H1 (cell line): ENCODE measurements at regions not wholly inside any gene's neighbourhood (a gene's known extent, or its start where the extent isn't known, plus 50 kb on each side); places are given as distances from the start of the nearest gene placed in this dataset.

Experiments used
- CTCF ChIA-PET: fragments of 300-600 bp; sonication (Branson Sonifier 250); formaldehyde crosslinking; loops from one replicate; lab custom pipeline; 2021; ENCODE audit not compliant: partially characterized antibody; lab: Charles Lee
- POLR2A ChIA-PET: fragments of 300-600 bp; sonication (Branson Sonifier 250); formaldehyde crosslinking; loops from one replicate; lab custom pipeline; 2021; ENCODE audit warnings: inconsistent platforms; ENCODE audit not compliant: partially characterized antibody; lab: Charles Lee
- DNase-seq, 2 experiments: peaks; one replicate each; pipeline versions ENCODE4 v3.0.0 to v3.0.0-alpha.2; 2010 to 2022; ENCODE audit warnings: low spot score in 2 of 2, low read depth in 1 of 2, mixed read lengths in 1 of 2
- FAIRE-seq: peaks from 2 replicates; lab custom pipeline; 2011; peaks lifted over from hg19 to GRCh38; lab: Jason Lieb, UNC
- H2AFZ ChIP-seq: 2 replicates; pipeline ENCODE4 v1.8.1; 2012; ENCODE audit warnings: low read length, inconsistent platforms
- H2AK5ac ChIP-seq: 2 replicates; pipeline ENCODE4 v1.6.1; 2013; ENCODE audit warnings: low read depth, low read length
- H2BK120ac ChIP-seq: replicated peaks from 2 replicates; pipeline ENCODE3; 2013; ENCODE audit warnings: low read depth, low read length, inconsistent platforms
- H2BK12ac ChIP-seq: 2 replicates; pipeline ENCODE4 v1.6.1; 2013; ENCODE audit warnings: low read depth, low read length
- H2BK15ac ChIP-seq: 2 replicates; pipeline ENCODE4 v1.6.1; 2013; ENCODE audit warnings: low read length
- H2BK20ac ChIP-seq: 2 replicates; pipeline ENCODE4 v1.6.1; 2013; ENCODE audit warnings: low read length
- H2BK5ac ChIP-seq: 2 replicates; pipeline ENCODE4 v1.6.1; 2013; ENCODE audit warnings: low read depth, low read length
- H3K14ac ChIP-seq: 2 replicates; pipeline ENCODE4 v1.6.1; 2013; ENCODE audit warnings: inconsistent platforms; ENCODE audit not compliant: insufficient read length
- H3K18ac ChIP-seq: 2 replicates; pipeline ENCODE4 v1.6.1; 2013; ENCODE audit warnings: low read length; ENCODE audit errors: extremely low read depth
- H3K23ac ChIP-seq: 2 replicates; pipeline ENCODE4 v1.6.1; 2013; ENCODE audit warnings: inconsistent platforms; ENCODE audit not compliant: insufficient read length
- H3K23me2 ChIP-seq: 2 replicates; pipeline ENCODE4 v1.6.1; 2013; ENCODE audit warnings: low read depth, low read length
- H3K27ac ChIP-seq: 2 replicates; pipeline ENCODE4 v1.6.1; 2011; ENCODE audit warnings: low read depth, low read length, inconsistent platforms
- H3K27me3 ChIP-seq, 4 experiments: replicated peaks in 1 of 4; 1 replicate in 1 of 4; 2 replicates in 3 of 4; pipeline versions ENCODE4 v1.6.1 to v1.8.1; 2011 to 2013; ENCODE audit warnings: low read length in 3 of 4, mild to moderate bottlenecking in 3 of 4, inconsistent platforms in 2 of 4, mixed read lengths in 2 of 4, moderate library complexity in 1 of 4; ENCODE audit not compliant: control insufficient read depth in 3 of 4, insufficient read depth in 3 of 4; ENCODE audit errors: extremely low read depth in 1 of 4
- H3K36me3 ChIP-seq, 4 experiments: 2 replicates each; pipeline versions ENCODE4 v1.6.1 to v1.8.1; 2011 to 2013; ENCODE audit warnings: mild to moderate bottlenecking in 4 of 4, low read length in 3 of 4, moderate library complexity in 2 of 4, control low read depth in 1 of 4, inconsistent platforms in 1 of 4; ENCODE audit not compliant: insufficient read depth in 4 of 4, control insufficient read depth in 2 of 4
- H3K4ac ChIP-seq: replicated peaks from 2 replicates; pipeline ENCODE3; 2013; ENCODE audit warnings: low read length, low read depth, mixed read lengths, inconsistent platforms; ENCODE audit not compliant: insufficient read length
- H3K4me1 ChIP-seq, 4 experiments: replicated peaks in 1 of 4; 1 replicate in 1 of 4; 2 replicates in 3 of 4; pipeline versions ENCODE4 v1.6.1 to v1.8.1; 2011 to 2013; ENCODE audit warnings: low read length in 3 of 4, inconsistent platforms in 2 of 4, mixed read lengths in 1 of 4; ENCODE audit not compliant: insufficient read depth in 4 of 4, control insufficient read depth in 3 of 4
- H3K4me2 ChIP-seq, 2 experiments: 2 replicates each; pipeline versions ENCODE4 v1.6.1 to v1.8.1; 2011 to 2013; ENCODE audit warnings: low read depth in 2 of 2, low read length in 2 of 2, control low read depth in 1 of 2, inconsistent platforms in 1 of 2, mild to moderate bottlenecking in 1 of 2; ENCODE audit not compliant: insufficient read depth in 1 of 2
- H3K4me3 ChIP-seq, 4 experiments: fragments of 200-600, 300-600 bp in 1 of 4; sonication (generic), shearing (Covaris generic), sonication (Bioruptor Twin) in 1 of 4; 2 replicates each; pipeline versions ENCODE4 v1.5.1 to v1.8.1; 2011 to 2016; ENCODE audit warnings: low read length in 4 of 4, low read depth in 3 of 4, control low read depth in 2 of 4, inconsistent platforms in 2 of 4, mild to moderate bottlenecking in 2 of 4, mixed read lengths in 1 of 4, moderate library complexity in 1 of 4; ENCODE audit not compliant: insufficient read depth in 2 of 4; ENCODE audit errors: extremely low read depth in 1 of 4
- H3K56ac ChIP-seq: replicated peaks from 2 replicates; pipeline ENCODE3; 2013; ENCODE audit warnings: low read depth, mild to moderate bottlenecking, mixed read lengths, low read length, inconsistent platforms; ENCODE audit not compliant: insufficient read length
- H3K79me1 ChIP-seq: 2 replicates; pipeline ENCODE4 v1.6.1; 2013; ENCODE audit warnings: low read depth, low read length, control low read depth
- H3K79me2 ChIP-seq, 2 experiments: 2 replicates each; pipeline versions ENCODE4 v1.6.1 to v1.8.1; 2012 to 2013; ENCODE audit warnings: low read length in 2 of 2, mild to moderate bottlenecking in 2 of 2, inconsistent platforms in 1 of 2; ENCODE audit not compliant: insufficient read depth in 2 of 2, control insufficient read depth in 1 of 2
- H3K9ac ChIP-seq, 4 experiments: replicated peaks in 1 of 4; 1 replicate in 1 of 4; 2 replicates in 3 of 4; pipeline versions ENCODE4 v1.6.1 to v1.8.1; 2011 to 2013; ENCODE audit warnings: low read depth in 3 of 4, low read length in 3 of 4, control low read depth in 2 of 4, mild to moderate bottlenecking in 2 of 4, moderate library complexity in 2 of 4, inconsistent platforms in 1 of 4; ENCODE audit errors: extremely low read depth in 1 of 4
- H3K9me3 ChIP-seq, 2 experiments: 2 replicates each; pipeline versions ENCODE4 v1.6.1 to v1.8.1; 2012 to 2013; ENCODE audit warnings: mild to moderate bottlenecking in 2 of 2, moderate library complexity in 2 of 2, control low read depth in 1 of 2, inconsistent platforms in 1 of 2, low read depth in 1 of 2, low read length in 1 of 2, mixed read lengths in 1 of 2; ENCODE audit not compliant: insufficient read depth in 2 of 2
- H4K20me1 ChIP-seq, 2 experiments: replicated peaks in 1 of 2; 2 replicates each; pipeline versions ENCODE3 to v1.8.1; 2011 to 2013; ENCODE audit warnings: inconsistent platforms in 2 of 2, low read length in 2 of 2, mild to moderate bottlenecking in 1 of 2; ENCODE audit not compliant: insufficient read depth in 2 of 2, control insufficient read depth in 1 of 2
- H4K5ac ChIP-seq: 2 replicates; pipeline ENCODE4 v1.6.1; 2013; ENCODE audit warnings: low read length, low read depth, mixed read lengths, inconsistent platforms; ENCODE audit not compliant: insufficient read length
- H4K8ac ChIP-seq: 2 replicates; pipeline ENCODE4 v1.8.0; 2013; ENCODE audit warnings: mild to moderate bottlenecking, moderate library complexity, low read length, inconsistent platforms; ENCODE audit not compliant: insufficient read depth; ENCODE audit errors: extremely low read depth
- H4K91ac ChIP-seq: replicated peaks from 2 replicates; pipeline ENCODE3; 2013; ENCODE audit warnings: low read length, mixed read lengths, inconsistent platforms; ENCODE audit not compliant: insufficient read length
- CBX8 ChIP-seq: fragments of 300-800, 300-1000 bp; sonication (generic); IDR thresholded peaks from 2 replicates; pipeline ENCODE4 v1.7.1; 2016; ENCODE audit warnings: low read depth, low read length, borderline replicate concordance
- SIX5 ChIP-seq: IDR thresholded peaks from 2 replicates; pipeline ENCODE4 v1.6.1; 2011; ENCODE audit warnings: mild to moderate bottlenecking, low read depth, low read length
- SRF ChIP-seq: IDR thresholded peaks from 2 replicates; pipeline ENCODE4 v1.6.1; 2011; ENCODE audit warnings: mild to moderate bottlenecking, low read depth, low read length, moderate library complexity
- WGBS, 2 experiments: shearing (Covaris generic) in 1 of 2; methylation state at CpG; one replicate each; pipeline versions ENCODE4 v1.1.6 to v1.1.7; 2013 to 2015; ENCODE audit warnings: low lambda C conversion rate in 2 of 2, mixed read lengths in 2 of 2, inconsistent platforms in 1 of 2, low coverage in 1 of 2, missing lambda C conversion rate in 1 of 2; ENCODE audit not compliant: insufficient replicate concordance in 2 of 2, insufficient coverage in 1 of 2, insufficient read length in 1 of 2; ENCODE audit errors: extremely low coverage in 1 of 2, missing lambda C conversion rate in 1 of 2; 5-methylcytosine and 5-hydroxymethylcytosine counted together

GRCh38 chr10:78539247-78539766 lies 505.6 kb downstream of the RPS24 start:
- FAIRE-seq (no peak), DNase-seq (no peak)
- no peaks in the 10 kb centered on the region for H3K79me2 ChIP-seq
- H2BK15ac ChIP-seq = no peak overlapping the region; the same call in 1 of the 2 replicates
- H4K8ac ChIP-seq = no peak overlapping the region
- no peak overlapping the region for H2BK5ac ChIP-seq
- no peaks in the 10 kb centered on the region for H3K36me3 ChIP-seq
- H2AK5ac ChIP-seq = no peak overlapping the region
- ChIA-PET CTCF (interaction anchor here (1.1 to 1.4 kb wide), 2 partner anchors 23 to 77 kb away, joined by 3 to 4 read pairs; no protein-coding TSS in a partner anchor), POLR2A (interaction anchor here (1.4 kb wide), 1 partner anchor 13 kb away, joined by 3 read pairs; no protein-coding TSS in a partner anchor)
- H3K56ac ChIP-seq = no peak overlapping the region
- H3K4me2 ChIP-seq = no peak overlapping the region
- H2BK20ac ChIP-seq = no peak overlapping the region
- no peaks in the 10 kb centered on the region for H3K9me3 ChIP-seq
- no peak overlapping the region for H3K14ac ChIP-seq
- H3K9ac ChIP-seq = no peak overlapping the region
- H3K4me1 ChIP-seq = peaks cover 0 to 7% (median 0%) of the 10 kb centered on the region in 4 experiments; a peak in 3 of 7 replicates
- H2AFZ ChIP-seq = no peak overlapping the region
- no peak overlapping the region for H3K23ac ChIP-seq
- H3K23me2 ChIP-seq = no peaks in the 10 kb centered on the region
- no peak overlapping the region for H3K4me3 ChIP-seq
- H3K27ac ChIP-seq = no peak overlapping the region
- peak overlapping the region; percentile 62; the same call in 1 of the 2 replicates for H2BK12ac ChIP-seq
- H3K18ac ChIP-seq = no peak overlapping the region
- H2BK120ac ChIP-seq = no peak overlapping the region
- H3K27me3 ChIP-seq = no peaks in the 10 kb centered on the region
- TF ChIP-seq SRF (no peak), CBX8 (no peak), SIX5 (no peak)
- H4K20me1 ChIP-seq = no peaks in the 10 kb centered on the region
- WGBS, 2 experiments = 79% methylated on average over 7 of the region's 7 CpGs; no CpG with 5 or more reads in 1 of the 2 experiments
- no peaks in the 10 kb centered on the region for H3K79me1 ChIP-seq
- H3K4ac ChIP-seq = no peak overlapping the region
- no peak overlapping the region for H4K5ac ChIP-seq
- no peak overlapping the region for H4K91ac ChIP-seq
